ENCODE measurements at regions not wholly inside any gene's neighbourhood (a gene's known extent, or its start where the extent isn't known, plus 50 kb on each side); places are given as distances from the start of the nearest gene placed in this dataset.

- no peak for TF ChIP-seq EZH2 (IDR thresholded peaks at IDR 0.05; ENCODE audit: borderline replicate concordance)
- no peak for TF ChIP-seq CTCF (IDR thresholded peaks at IDR 0.05; ENCODE audit: poor library complexity)
These were observed 90.4 kb downstream of the DLL1 start for GRCh38 chr6:170200458-170200891.
